Ascending aorta (tissue), 2 donors: ENCODE measurements at regions not wholly inside any gene's neighbourhood (a gene's known extent, or its start where the extent isn't known, plus 50 kb on each side); places are given as distances from the start of the nearest gene placed in this dataset.

Source experiments
- DNase-seq, 2 donors: peaks; one replicate each; pipeline ENCODE4 v3.0.0-alpha.2; 2019; ENCODE audit warnings: low spot score in 2 of 2
- H3K27ac ChIP-seq, 2 donors: fragments of 200-600 bp; sonication (generic); one replicate each; pipeline ENCODE4 v1.5.1; 2016 to 2017; ENCODE audit warnings: mild to moderate bottlenecking in 1 of 2
- H3K27me3 ChIP-seq: fragments of 200-600 bp; sonication (generic); one replicate; pipeline ENCODE4 v1.5.1; 2017
- H3K36me3 ChIP-seq, 2 donors: fragments of 200-600 bp; sonication (generic); one replicate each; pipeline ENCODE4 v1.5.1; 2016
- H3K4me1 ChIP-seq, 2 donors: fragments of 200-600 bp; sonication (generic); one replicate each; pipeline ENCODE4 v1.5.1; 2016 to 2017; ENCODE audit warnings: mild to moderate bottlenecking in 1 of 2
- H3K4me3 ChIP-seq, 2 donors: fragments of 200-600 bp; sonication (generic); one replicate each; pipeline ENCODE4 v1.5.1; 2016 to 2017; ENCODE audit warnings: mild to moderate bottlenecking in 1 of 2
- H3K9me3 ChIP-seq, 2 donors: fragments of 200-600 bp; sonication (generic); one replicate each; pipeline ENCODE4 v1.5.1; 2016
- intact Hi-C: fragments of 100-400 bp; cut with DNase I; formaldehyde crosslinking; loops from one replicate; pipeline ENCODE4 v1.15.1; 2023
- TF ChIP-seq, protein P1 (sequence below), 3 experiments: fragments of 200-600 bp in 2 of 3; fragments of 450-650 bp in 1 of 3; sonication (generic) in 2 of 3; IDR thresholded peaks; one replicate each; pipeline ENCODE4 v1.5.1; 2016 to 2019; ENCODE audit warnings: antibody characterized with exemption in 3 of 3, mild to moderate bottlenecking in 1 of 3, moderate library complexity in 1 of 3

DNA sequence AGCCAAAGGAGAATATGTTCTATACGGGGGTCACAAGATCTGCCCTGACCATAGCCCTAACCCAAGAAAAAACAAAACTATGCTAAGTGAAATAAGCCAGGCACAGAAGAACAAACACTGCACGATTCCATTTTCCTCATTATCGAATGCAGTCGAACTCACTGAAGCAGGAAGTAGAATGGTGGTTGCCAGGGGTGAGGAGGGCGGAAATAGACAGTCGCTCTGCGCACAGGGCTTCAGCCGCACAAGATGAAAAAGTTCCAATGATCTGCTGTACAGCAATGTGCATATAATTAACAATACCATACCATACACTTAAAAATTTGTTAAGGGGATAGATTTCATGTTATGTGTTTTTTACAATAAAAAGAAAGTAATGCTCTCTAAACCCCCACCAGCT is 257.7 kb downstream of the TXNL1 start:
- Histone ChIP-seq H3K9me3 (no peaks in the 10 kb centered on the region), H3K27ac (no peak overlapping the region), H3K36me3 (no peaks in the 10 kb centered on the region), H3K4me3 (no peak overlapping the region), H3K4me1 (no peaks in the 10 kb centered on the region), H3K27me3 (no peaks in the 10 kb centered on the region)
- DNase-seq: no peak
- TF ChIP-seq, protein P1, sequence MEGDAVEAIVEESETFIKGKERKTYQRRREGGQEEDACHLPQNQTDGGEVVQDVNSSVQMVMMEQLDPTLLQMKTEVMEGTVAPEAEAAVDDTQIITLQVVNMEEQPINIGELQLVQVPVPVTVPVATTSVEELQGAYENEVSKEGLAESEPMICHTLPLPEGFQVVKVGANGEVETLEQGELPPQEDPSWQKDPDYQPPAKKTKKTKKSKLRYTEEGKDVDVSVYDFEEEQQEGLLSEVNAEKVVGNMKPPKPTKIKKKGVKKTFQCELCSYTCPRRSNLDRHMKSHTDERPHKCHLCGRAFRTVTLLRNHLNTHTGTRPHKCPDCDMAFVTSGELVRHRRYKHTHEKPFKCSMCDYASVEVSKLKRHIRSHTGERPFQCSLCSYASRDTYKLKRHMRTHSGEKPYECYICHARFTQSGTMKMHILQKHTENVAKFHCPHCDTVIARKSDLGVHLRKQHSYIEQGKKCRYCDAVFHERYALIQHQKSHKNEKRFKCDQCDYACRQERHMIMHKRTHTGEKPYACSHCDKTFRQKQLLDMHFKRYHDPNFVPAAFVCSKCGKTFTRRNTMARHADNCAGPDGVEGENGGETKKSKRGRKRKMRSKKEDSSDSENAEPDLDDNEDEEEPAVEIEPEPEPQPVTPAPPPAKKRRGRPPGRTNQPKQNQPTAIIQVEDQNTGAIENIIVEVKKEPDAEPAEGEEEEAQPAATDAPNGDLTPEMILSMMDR (IDR thresholded peaks at IDR 0.05): no peak
- intact Hi-C loops: no loop called here

DNA sequence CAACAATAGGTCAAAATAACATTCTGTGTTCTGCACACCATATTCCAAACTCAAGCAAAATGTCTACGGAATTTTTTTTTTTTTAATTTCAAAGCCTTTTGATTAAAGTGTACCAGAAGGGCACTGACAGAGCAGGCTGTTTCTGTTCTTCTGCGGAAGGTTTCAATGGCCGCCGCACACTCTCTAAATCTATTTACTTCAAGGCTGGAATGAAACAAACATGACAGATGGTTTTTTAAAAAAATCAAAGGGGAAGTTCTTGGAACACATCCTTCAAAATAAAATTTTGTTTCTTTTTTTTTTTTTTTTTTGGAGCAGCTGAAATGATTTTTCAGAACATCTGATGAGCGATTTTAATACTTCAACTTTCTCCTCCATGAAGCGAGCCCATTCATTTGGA is 259.1 kb downstream of the TXNL1 start:
- intact Hi-C loops: no loop called here
- H3K9me3 ChIP-seq: no peaks in the 10 kb centered on the region
- DNase-seq: no peak
- H3K4me1 ChIP-seq: no peaks in the 10 kb centered on the region
- H3K4me3 ChIP-seq: no peak overlapping the region
- no peak overlapping the region for H3K27ac ChIP-seq
- H3K36me3 ChIP-seq: no peaks in the 10 kb centered on the region
- TF ChIP-seq, protein P1 (IDR thresholded peaks at IDR 0.05): no peak
- no peaks in the 10 kb centered on the region for H3K27me3 ChIP-seq

DNA sequence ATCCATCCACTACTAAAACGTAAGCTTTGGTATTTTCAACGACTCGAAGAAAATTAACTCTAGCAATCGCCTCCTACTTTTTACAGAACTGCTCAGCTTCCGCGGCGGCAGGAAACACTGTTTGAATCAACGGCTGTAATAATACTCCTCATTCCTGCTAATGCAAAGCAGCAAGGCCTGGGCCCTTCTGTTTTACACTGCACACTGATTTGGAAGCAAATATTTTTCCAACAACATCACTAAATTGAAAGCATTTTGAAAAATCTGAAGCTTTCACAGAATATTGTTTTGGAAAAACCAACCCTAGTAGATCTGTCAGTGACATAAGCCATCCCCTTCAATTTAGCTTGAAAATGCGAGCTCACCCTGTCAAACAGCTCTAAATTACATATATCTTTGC is 261.2 kb downstream of the TXNL1 start:
- no peak for DNase-seq
- intact Hi-C loops: no loop called here
- H3K27ac ChIP-seq: no peak overlapping the region
- TF ChIP-seq, protein P1 (IDR thresholded peaks at IDR 0.05): no peak
- no peaks in the 10 kb centered on the region for H3K27me3 ChIP-seq
- no peaks in the 10 kb centered on the region for H3K36me3 ChIP-seq
- no peak overlapping the region for H3K4me3 ChIP-seq
- no peaks in the 10 kb centered on the region for H3K9me3 ChIP-seq
- no peaks in the 10 kb centered on the region for H3K4me1 ChIP-seq

DNA sequence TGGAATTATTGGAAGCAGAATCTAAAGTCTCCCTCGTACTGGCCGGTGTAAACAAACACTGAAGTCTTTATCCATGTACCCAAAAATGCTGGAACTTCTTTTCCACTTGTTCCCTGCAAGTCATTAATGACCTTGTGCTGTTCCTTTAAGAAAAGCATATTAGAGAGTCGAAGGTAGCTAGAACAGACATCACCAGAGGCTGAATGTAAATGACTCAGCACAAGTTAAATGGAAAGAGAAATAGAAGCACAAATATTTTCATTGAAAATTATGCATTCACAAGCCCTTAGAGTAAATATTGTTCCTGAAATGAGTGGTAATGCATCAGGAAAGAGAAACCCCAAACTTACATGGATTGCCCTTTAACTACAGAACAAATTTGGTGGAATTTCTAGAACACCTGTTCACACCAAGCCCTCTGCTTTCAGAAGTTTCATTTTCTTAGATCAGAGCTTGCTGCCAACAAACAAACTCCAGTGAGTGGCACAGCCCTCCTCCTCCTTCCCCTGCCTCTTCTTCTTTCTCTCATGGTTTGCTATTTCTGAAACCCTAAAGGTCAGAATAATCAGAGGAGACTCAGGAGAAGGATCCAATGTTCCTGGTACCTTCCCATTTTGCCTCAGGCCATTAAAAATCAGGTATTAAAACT is 264.3 kb downstream of the TXNL1 start:
- Histone ChIP-seq H3K4me3 (no peak overlapping the region), H3K36me3 (no peaks in the 10 kb centered on the region), H3K27ac (no peak overlapping the region), H3K27me3 (no peaks in the 10 kb centered on the region), H3K4me1 (no peaks in the 10 kb centered on the region), H3K9me3 (no peaks in the 10 kb centered on the region)
- intact Hi-C loops: no loop called here
- no peak for DNase-seq
- TF ChIP-seq, protein P1 (IDR thresholded peaks at IDR 0.05): no peak

DNA sequence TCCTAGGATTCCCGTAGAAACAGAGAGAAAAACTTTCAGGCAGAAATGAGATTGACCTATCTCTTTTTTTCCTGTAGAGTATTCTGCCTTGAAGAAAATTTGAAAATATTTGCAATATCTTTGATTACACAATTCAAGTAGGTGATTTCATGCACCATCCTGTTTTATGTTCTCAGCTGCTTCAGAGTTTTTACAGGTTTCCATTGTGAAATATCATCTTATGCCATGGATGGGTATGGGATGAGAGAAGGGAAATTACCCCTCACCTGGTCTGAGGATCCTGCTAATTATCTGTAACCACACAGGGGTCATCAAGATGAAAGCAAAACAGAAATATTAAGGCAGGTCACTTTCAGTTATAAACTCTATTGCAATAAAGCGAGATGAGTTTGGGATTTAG is 264.8 kb downstream of the TXNL1 start:
- Histone ChIP-seq H3K9me3 (no peaks in the 10 kb centered on the region), H3K27ac (no peak overlapping the region), H3K27me3 (no peaks in the 10 kb centered on the region), H3K36me3 (no peaks in the 10 kb centered on the region), H3K4me3 (no peak overlapping the region), H3K4me1 (no peaks in the 10 kb centered on the region)
- intact Hi-C loops: no loop called here
- no peak for DNase-seq
- TF ChIP-seq, protein P1 (IDR thresholded peaks at IDR 0.05): no peak

DNA sequence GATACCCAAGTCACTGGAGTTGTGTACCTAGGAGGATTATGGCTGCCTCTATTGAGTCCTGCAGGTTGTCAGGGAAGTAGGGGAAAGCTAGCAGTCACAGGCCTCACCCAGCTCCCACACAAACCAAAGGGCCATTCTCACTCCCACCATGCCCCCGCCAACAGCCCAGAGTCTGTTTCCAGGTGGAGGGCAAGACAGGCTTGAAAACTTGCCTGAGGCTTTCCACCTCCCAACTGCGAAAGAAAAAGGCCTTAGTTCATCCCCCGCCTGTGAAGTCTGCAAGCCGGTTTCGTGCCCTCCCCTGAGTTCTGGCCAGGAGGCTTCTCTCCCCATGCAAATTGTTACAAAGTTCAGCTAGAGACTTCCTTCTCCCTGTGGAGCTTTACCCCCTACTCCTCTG is 270.3 kb downstream of the TXNL1 start:
- Histone ChIP-seq H3K27ac (no peak overlapping the region), H3K4me1 (no peaks in the 10 kb centered on the region), H3K36me3 (no peaks in the 10 kb centered on the region), H3K4me3 (no peak overlapping the region), H3K9me3 (peaks cover 0 to 1% of the 10 kb centered on the region in 2 donors), H3K27me3 (no peaks in the 10 kb centered on the region)
- TF ChIP-seq, protein P1 (IDR thresholded peaks at IDR 0.05): no peak
- no peak for DNase-seq
- intact Hi-C loops: no loop called here
